ENCODE measurements at regions not wholly inside any gene's neighbourhood (a gene's known extent, or its start where the extent isn't known, plus 50 kb on each side); places are given as distances from the start of the nearest gene placed in this dataset.

DNA sequence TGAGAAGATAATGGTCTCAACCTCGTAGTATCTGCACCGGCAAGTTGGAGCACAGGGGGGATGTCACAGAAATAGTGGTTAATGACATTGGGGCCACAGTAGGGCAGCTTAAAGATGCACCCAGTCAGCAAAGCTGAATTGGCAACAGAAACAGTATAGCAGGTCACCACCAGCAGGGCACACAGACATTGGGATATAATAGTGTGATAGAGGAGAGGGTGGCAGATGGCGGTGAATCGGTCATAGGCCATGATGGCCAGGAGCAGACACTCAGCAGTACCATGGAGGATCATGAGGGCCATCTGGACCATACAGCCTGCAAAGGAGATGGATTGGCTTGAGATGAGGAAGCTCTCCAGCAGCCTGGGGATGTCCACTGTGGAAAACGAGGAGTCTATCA, 106.0 kb upstream of the OR9Q1 start:
- TF ChIP-seq, protein P1, sequence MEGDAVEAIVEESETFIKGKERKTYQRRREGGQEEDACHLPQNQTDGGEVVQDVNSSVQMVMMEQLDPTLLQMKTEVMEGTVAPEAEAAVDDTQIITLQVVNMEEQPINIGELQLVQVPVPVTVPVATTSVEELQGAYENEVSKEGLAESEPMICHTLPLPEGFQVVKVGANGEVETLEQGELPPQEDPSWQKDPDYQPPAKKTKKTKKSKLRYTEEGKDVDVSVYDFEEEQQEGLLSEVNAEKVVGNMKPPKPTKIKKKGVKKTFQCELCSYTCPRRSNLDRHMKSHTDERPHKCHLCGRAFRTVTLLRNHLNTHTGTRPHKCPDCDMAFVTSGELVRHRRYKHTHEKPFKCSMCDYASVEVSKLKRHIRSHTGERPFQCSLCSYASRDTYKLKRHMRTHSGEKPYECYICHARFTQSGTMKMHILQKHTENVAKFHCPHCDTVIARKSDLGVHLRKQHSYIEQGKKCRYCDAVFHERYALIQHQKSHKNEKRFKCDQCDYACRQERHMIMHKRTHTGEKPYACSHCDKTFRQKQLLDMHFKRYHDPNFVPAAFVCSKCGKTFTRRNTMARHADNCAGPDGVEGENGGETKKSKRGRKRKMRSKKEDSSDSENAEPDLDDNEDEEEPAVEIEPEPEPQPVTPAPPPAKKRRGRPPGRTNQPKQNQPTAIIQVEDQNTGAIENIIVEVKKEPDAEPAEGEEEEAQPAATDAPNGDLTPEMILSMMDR (IDR thresholded peaks at IDR 0.05; ENCODE audit: low read depth, low read length) = no peak
- CTCF ChIA-PET = no interaction called here
- Histone ChIP-seq H3K27me3 (ENCODE audit: control insufficient read depth, insufficient read depth, low read length) (no peaks in the 10 kb centered on the region), H3K27ac (ENCODE audit: low read depth, low read length) (no peak overlapping the region), H3K4me3 (ENCODE audit: low read depth, low read length) (no peak overlapping the region), H3K9me3 (ENCODE audit: control insufficient read depth, insufficient read depth, low read length) (no peaks in the 10 kb centered on the region)
- DNase-seq (ENCODE audit: low read depth, low spot score) = no peak
- POLR2A ChIA-PET = no interaction called here

DNA sequence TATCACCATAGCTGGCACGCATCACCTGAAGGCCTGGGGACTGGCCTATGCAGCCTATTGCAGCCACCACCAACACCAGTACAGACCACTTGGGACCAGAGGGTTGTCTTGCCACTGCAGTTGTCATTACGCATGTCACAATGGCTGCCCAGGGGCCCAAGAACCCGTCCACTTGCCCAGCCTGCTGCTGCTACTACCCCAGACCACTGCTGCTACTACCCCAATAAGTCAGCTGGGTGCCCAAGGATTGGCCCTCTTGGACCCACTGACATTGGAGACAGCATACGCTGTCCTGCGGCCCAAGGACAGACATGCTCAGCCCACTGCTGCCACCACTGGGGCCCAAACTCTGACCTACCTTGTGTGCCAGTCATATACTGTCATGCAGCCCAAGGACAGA, 102.7 kb upstream of the OR9Q1 start:
- Histone ChIP-seq H3K4me3 (ENCODE audit: low read depth, low read length) (no peak overlapping the region), H3K27ac (ENCODE audit: low read depth, low read length) (no peak overlapping the region), H3K9me3 (ENCODE audit: control insufficient read depth, insufficient read depth, low read length) (no peaks in the 10 kb centered on the region), H3K27me3 (ENCODE audit: control insufficient read depth, insufficient read depth, low read length) (no peaks in the 10 kb centered on the region)
- POLR2A ChIA-PET = no interaction called here
- CTCF ChIA-PET = no interaction called here
- DNase-seq (ENCODE audit: low read depth, low spot score) = no peak
- TF ChIP-seq, protein P1 (IDR thresholded peaks at IDR 0.05; ENCODE audit: low read depth, low read length) = no peak

DNA sequence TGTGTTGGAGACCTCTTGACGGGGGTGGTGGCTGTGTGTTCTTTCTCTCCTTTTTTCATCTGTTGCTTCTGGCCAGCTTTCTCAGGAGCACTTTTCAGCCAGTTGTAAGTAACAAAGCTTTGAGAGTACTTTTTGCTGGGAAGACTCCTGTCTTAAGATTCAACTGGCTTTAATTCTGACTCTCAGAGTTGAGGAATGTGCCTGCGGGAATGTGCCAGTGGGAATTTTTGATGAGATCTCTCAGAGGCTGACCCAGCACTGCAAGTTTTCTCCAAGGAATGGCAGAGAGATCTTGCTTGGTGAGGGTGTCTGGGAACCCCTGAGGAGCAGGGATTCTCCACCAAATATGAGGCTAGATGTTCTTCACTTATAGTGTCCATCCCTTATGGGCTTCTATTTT, 91.6 kb upstream of the OR9Q1 start:
- TF ChIP-seq, protein P1 (IDR thresholded peaks at IDR 0.05; ENCODE audit: low read depth, low read length) = no peak
- POLR2A ChIA-PET = no interaction called here
- no peak overlapping the region for H3K27ac ChIP-seq (ENCODE audit: low read depth, low read length)
- no peaks in the 10 kb centered on the region for H3K9me3 ChIP-seq (ENCODE audit: control insufficient read depth, insufficient read depth, low read length)
- no peaks in the 10 kb centered on the region for H3K27me3 ChIP-seq (ENCODE audit: control insufficient read depth, insufficient read depth, low read length)
- CTCF ChIA-PET = interaction anchor here (1.1 kb wide), 1 partner anchor 580 kb away, joined by 5 read pairs; no protein-coding TSS in a partner anchor
- no peak for DNase-seq (ENCODE audit: low read depth, low spot score)
- H3K4me3 ChIP-seq (ENCODE audit: low read depth, low read length) = no peak overlapping the region

DNA sequence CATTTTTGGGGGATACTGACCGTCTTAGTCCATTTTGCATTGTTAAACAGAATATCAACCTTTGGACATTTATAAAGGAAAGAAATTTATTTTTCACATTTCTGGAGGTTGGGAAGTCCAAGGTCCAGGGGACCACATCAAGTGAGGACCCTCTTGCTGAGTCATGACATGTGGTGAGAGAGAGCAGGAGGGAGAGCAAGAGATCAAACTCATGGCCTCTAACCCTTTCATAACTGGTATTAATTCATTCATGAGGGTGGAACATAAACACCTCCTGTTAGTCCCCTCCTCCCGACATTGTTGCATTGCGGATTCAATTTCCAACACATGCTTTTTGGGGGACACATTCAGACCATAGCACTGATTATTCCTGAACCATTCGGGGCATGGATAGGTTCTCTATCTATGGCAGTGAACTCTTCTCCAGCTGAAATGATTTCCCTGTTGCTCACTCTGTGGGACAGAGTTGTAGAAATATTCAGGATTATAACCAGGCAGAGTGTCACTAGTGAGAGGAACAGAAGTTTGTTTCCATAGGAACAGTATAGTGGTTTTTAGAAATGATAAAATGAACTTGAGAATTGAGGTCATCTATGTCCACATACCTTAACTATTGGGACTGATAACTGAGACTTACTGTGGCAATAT, 88.2 kb upstream of the OR9Q1 start:
- Histone ChIP-seq H3K4me3 (ENCODE audit: low read depth, low read length) (no peak overlapping the region), H3K27me3 (ENCODE audit: control insufficient read depth, insufficient read depth, low read length) (no peaks in the 10 kb centered on the region), H3K27ac (ENCODE audit: low read depth, low read length) (no peak overlapping the region), H3K9me3 (ENCODE audit: control insufficient read depth, insufficient read depth, low read length) (no peaks in the 10 kb centered on the region)
- POLR2A ChIA-PET = no interaction called here
- TF ChIP-seq, protein P1 (IDR thresholded peaks at IDR 0.05; ENCODE audit: low read depth, low read length) = no peak
- DNase-seq (ENCODE audit: low read depth, low spot score) = no peak
- CTCF ChIA-PET = no interaction called here

DNA sequence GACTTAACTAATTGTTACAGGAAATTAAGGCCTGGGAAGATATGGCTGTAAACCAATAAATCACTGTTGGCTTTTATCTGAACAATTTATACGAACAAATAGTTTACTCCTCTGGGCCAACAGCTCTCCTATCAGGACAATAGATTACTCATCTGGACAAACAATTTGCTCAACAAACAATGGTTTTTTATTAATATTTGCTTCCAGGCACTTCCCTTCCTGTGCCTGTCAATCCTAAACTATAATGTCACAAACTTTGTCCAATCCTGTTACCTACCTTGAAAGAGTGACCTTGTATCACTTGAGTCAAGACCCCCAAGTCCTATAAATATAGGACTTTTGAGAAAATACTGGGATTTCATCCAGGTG, 87.6 kb upstream of the OR9Q1 start:
- ChIA-PET CTCF (no interaction called here), POLR2A (no interaction called here)
- H3K9me3 ChIP-seq (ENCODE audit: control insufficient read depth, insufficient read depth, low read length) = no peaks in the 10 kb centered on the region
- TF ChIP-seq, protein P1 (IDR thresholded peaks at IDR 0.05; ENCODE audit: low read depth, low read length) = no peak
- DNase-seq (ENCODE audit: low read depth, low spot score) = no peak
- H3K27me3 ChIP-seq (ENCODE audit: control insufficient read depth, insufficient read depth, low read length) = no peaks in the 10 kb centered on the region
- H3K4me3 ChIP-seq (ENCODE audit: low read depth, low read length) = no peak overlapping the region
- H3K27ac ChIP-seq (ENCODE audit: low read depth, low read length) = no peak overlapping the region
